Panc1 (cell line): ENCODE measurements at regions not wholly inside any gene's neighbourhood (a gene's known extent, or its start where the extent isn't known, plus 50 kb on each side); places are given as distances from the start of the nearest gene placed in this dataset.

Source experiments
- ATAC-seq: fragments of 200-7000 bp; cut with Tn5 transposase; 2 replicates; pipeline ENCODE4 v1.9.1; 2020; ENCODE audit warnings: mild to moderate bottlenecking, moderate library complexity
- BruUV-seq: library from RNA; stranded (reverse); fragments of 400-500 nt; replicated peaks from 2 replicates; lab custom pipeline; 2021; lab: Mats Ljungman, UMichigan
- CTCF ChIA-PET: fragments of 300-600 bp; sonication (Branson Sonifier 250); formaldehyde crosslinking; loops from one replicate; lab custom pipeline; 2022; ENCODE audit warnings: antibody characterized with exemption; lab: Charles Lee
- POLR2A ChIA-PET: fragments of 300-600 bp; sonication (Branson Sonifier 250); formaldehyde crosslinking; loops from one replicate; lab custom pipeline; 2022; ENCODE audit warnings: antibody characterized with exemption; lab: Charles Lee
- DNase-seq: peaks from one replicate; pipeline ENCODE4 v3.0.0-alpha.2; 2010; ENCODE audit warnings: low read depth, low spot score
- H3K27ac ChIP-seq: 2 replicates; pipeline ENCODE4 v1.5.1; 2011; ENCODE audit warnings: mild to moderate bottlenecking, low read length, inconsistent platforms
- H3K27me3 ChIP-seq: fragments of 200-500 bp; sonication (Bioruptor generic); 2 replicates; pipeline ENCODE4 v1.6.0; 2014; ENCODE audit warnings: low read length, inconsistent platforms; ENCODE audit not compliant: control insufficient read depth, insufficient read depth
- H3K36me3 ChIP-seq: fragments of 200-500 bp; sonication (Bioruptor generic); 2 replicates; pipeline ENCODE4 v1.5.1; 2014; ENCODE audit warnings: inconsistent platforms, mild to moderate bottlenecking, low read length, moderate library complexity; ENCODE audit not compliant: control insufficient read depth, insufficient read depth
- H3K4me1 ChIP-seq: 2 replicates; pipeline ENCODE4 v1.5.1; 2011; ENCODE audit warnings: inconsistent platforms, mild to moderate bottlenecking, low read length, moderate library complexity; ENCODE audit not compliant: control insufficient read depth, insufficient read depth
- H3K4me3 ChIP-seq, 2 experiments: 2 replicates each; pipeline ENCODE4 v1.5.1; 2011 to 2012; ENCODE audit warnings: low read depth in 2 of 2, low read length in 2 of 2, mild to moderate bottlenecking in 2 of 2, inconsistent platforms in 1 of 2, moderate library complexity in 1 of 2
- H3K9me3 ChIP-seq: fragments of 200-500 bp; sonication (Bioruptor generic); 2 replicates; pipeline ENCODE4 v1.5.1; 2014; ENCODE audit warnings: low read depth, mild to moderate bottlenecking, inconsistent platforms, low read length, moderate library complexity; ENCODE audit not compliant: control insufficient read depth, insufficient read depth
- CTCF ChIP-seq: fragments of 450-650 bp; IDR thresholded peaks from 2 replicates; pipeline ENCODE4 v1.5.1; 2017; ENCODE audit warnings: mild to moderate bottlenecking
- POLR2AphosphoS5 ChIP-seq: IDR thresholded peaks from 2 replicates; pipeline ENCODE4 v1.6.1; 2012; ENCODE audit warnings: mild to moderate bottlenecking, low read depth, low read length, moderate library complexity
- REST ChIP-seq, 2 experiments: IDR thresholded peaks; 2 replicates each; pipeline ENCODE4 v1.6.1; 2011 to 2012; ENCODE audit warnings: low read depth in 2 of 2, control low read depth in 1 of 2, low read length in 1 of 2, mild to moderate bottlenecking in 1 of 2, moderate library complexity in 1 of 2; ENCODE audit not compliant: insufficient read depth in 1 of 2
- SIN3A ChIP-seq: IDR thresholded peaks from 2 replicates; pipeline ENCODE4 v1.6.1; 2012; ENCODE audit warnings: low read depth, mild to moderate bottlenecking, low read length, moderate library complexity, borderline replicate concordance; ENCODE audit not compliant: insufficient read depth
- TCF7L2 ChIP-seq: IDR thresholded peaks from 2 replicates; pipeline ENCODE4 v1.6.1; 2011; ENCODE audit warnings: mild to moderate bottlenecking, low read depth, low read length, inconsistent platforms
- in situ Hi-C: cut with HindIII; loops from 2 replicates; pipeline ENCODE4 v1.10.0; 2016; ENCODE audit warnings: low sequenced_read_pairs, low pct_unique_long_range_greater_than_20kb
- intact Hi-C: fragments of 100-400 bp; cut with micrococcal nuclease; formaldehyde crosslinking; loops from one replicate; pipeline ENCODE4 v1.10.0; 2022; ENCODE audit not compliant: unreplicated experiment

GRCh38 chr5:74034733-74035132 is 408.7 kb downstream of the ARHGEF28 start:
- Histone ChIP-seq H3K27me3 (peaks cover 3% of the 10 kb centered on the region; the same call in 1 of the 2 replicates), H3K9me3 (no peaks in the 10 kb centered on the region), H3K27ac (no peak overlapping the region), H3K4me3 (no peak overlapping the region), H3K36me3 (no peaks in the 10 kb centered on the region), H3K4me1 (peaks cover 7% of the 10 kb centered on the region; the same call in 1 of the 2 replicates)
- ChIA-PET CTCF (interaction anchor here (1.0 kb wide), 1 partner anchor 607 kb away, joined by 3 read pairs; no protein-coding TSS in a partner anchor), POLR2A (interaction anchor here (0.6 kb wide), 1 partner anchor 9 kb away, joined by 3 read pairs; no protein-coding TSS in a partner anchor)
- BruUV-seq = no TSS peak
- intact Hi-C loops (loop anchor here (10.0 kb wide), 2 partner anchors 130 to 610 kb away; partner anchors contain the start of gene ENC1), in situ Hi-C loops (no loop called here)
- ATAC-seq = peak; percentile 90
- TF ChIP-seq TCF7L2 (no peak), POLR2AphosphoS5 (no peak), REST (IDR thresholded peaks at IDR 0.05; ENCODE audit: insufficient read depth in 1 of 2, low read depth in 2 of 2, low read length in 1 of 2) (no peak), SIN3A (no peak), CTCF (no peak)
- no peak for DNase-seq

GRCh38 chr5:74032617-74033016 is 406.6 kb downstream of the ARHGEF28 start:
- BruUV-seq = no TSS peak
- no peak for DNase-seq
- CTCF ChIA-PET = no interaction called here
- no peaks in the 10 kb centered on the region for H3K36me3 ChIP-seq
- intact Hi-C loops (loop anchor here (10.0 kb wide), 2 partner anchors 128 to 612 kb away; partner anchors contain the start of gene ENC1), in situ Hi-C loops (no loop called here)
- H3K4me1 ChIP-seq = peaks cover 7% of the 10 kb centered on the region; the same call in 1 of the 2 replicates
- peaks cover 3% of the 10 kb centered on the region; the same call in 1 of the 2 replicates for H3K27me3 ChIP-seq
- POLR2A ChIA-PET = no interaction called here
- no peak overlapping the region for H3K4me3 ChIP-seq
- H3K9me3 ChIP-seq = no peaks in the 10 kb centered on the region
- H3K27ac ChIP-seq = no peak overlapping the region
- TF ChIP-seq SIN3A = no peak
- TF ChIP-seq CTCF = no peak
- no peak for TF ChIP-seq REST (IDR thresholded peaks at IDR 0.05; ENCODE audit: insufficient read depth in 1 of 2, low read depth in 2 of 2, low read length in 1 of 2)
- TF ChIP-seq POLR2AphosphoS5 = no peak
- TF ChIP-seq TCF7L2 = no peak
- ATAC-seq = no peak
